Gastrocnemius medialis (tissue), 4 donors: ENCODE measurements at regions not wholly inside any gene's neighbourhood (a gene's known extent, or its start where the extent isn't known, plus 50 kb on each side); places are given as distances from the start of the nearest gene placed in this dataset.

Experiments used
- CTCF ChIP-seq, 5 experiments: fragments of 450-650 bp in 3 of 5; fragments of 200-600 bp in 2 of 5; sonication (generic) in 2 of 5; IDR thresholded peaks in 4 of 5; conservative IDR thresholded peaks in 1 of 5; 1 replicate in 4 of 5; 2 replicates in 1 of 5; pipeline ENCODE4 v1.5.1; 2016 to 2019; ENCODE audit warnings: antibody characterized with exemption in 5 of 5, mild to moderate bottlenecking in 3 of 5, moderate library complexity in 3 of 5
- POLR2A ChIP-seq, 2 donors: fragments of 450-650 bp; IDR thresholded peaks; one replicate each; pipeline ENCODE4 v1.6.1; 2017; ENCODE audit warnings: antibody characterized with exemption in 2 of 2, mild to moderate bottlenecking in 2 of 2, moderate library complexity in 2 of 2

GRCh38 chr3:25861566-25861965 is 71.7 kb downstream of the OXSM start:
- no peak for TF ChIP-seq CTCF (IDR thresholded peaks at IDR 0.05 in 4 of 5, conservative IDR thresholded peaks at IDR 0.05 in 1 of 5)
- TF ChIP-seq POLR2A (IDR thresholded peaks at IDR 0.05) = no peak
